Hepatocyte (in vitro differentiated cells): ENCODE measurements at regions not wholly inside any gene's neighbourhood (a gene's known extent, or its start where the extent isn't known, plus 50 kb on each side); places are given as distances from the start of the nearest gene placed in this dataset.

ENCODE experiments used
- EZH2 ChIP-seq: fragments of 200-600 bp; sonication (generic); IDR thresholded peaks from 2 replicates; pipeline ENCODE4 v1.6.1; 2016; ENCODE audit warnings: antibody characterized with exemption, mild to moderate bottlenecking, borderline replicate concordance
- TF ChIP-seq, protein P1 (sequence below): fragments of 200-600 bp; sonication (generic); IDR thresholded peaks from 2 replicates; pipeline ENCODE4 v1.5.1; 2016; ENCODE audit warnings: antibody characterized with exemption, mild to moderate bottlenecking; ENCODE audit not compliant: poor library complexity

DNA sequence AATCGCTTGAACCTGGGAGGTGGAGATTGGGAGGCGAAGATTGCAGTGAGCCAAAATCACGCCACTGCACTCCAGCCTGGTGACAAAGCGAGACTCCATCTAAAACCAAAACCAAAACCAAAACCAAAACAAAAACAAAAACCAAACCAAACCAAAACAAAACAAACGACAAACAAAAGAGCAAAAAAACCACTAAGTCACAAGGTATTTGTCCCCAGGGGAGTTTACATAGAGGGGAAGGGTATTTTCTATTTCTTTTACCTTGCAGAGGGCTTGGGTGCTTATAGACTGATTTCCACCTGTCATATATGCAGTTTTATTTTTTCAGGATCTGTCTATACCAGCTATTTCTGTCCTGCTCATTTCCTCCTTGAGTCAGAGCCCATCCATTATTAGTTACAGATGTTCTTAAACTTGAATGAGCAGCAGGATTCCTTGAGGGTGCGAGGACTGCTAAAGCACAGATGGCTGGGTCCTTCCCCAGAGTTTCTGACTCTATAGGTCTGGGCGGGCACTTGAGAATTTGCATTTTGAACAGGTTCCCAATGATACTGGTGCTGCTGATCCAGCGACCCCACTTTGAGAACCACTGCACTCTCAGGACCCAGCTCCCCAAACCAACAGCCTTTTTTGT lies 102.2 kb upstream of the UXS1 start:
- TF ChIP-seq, protein P1, sequence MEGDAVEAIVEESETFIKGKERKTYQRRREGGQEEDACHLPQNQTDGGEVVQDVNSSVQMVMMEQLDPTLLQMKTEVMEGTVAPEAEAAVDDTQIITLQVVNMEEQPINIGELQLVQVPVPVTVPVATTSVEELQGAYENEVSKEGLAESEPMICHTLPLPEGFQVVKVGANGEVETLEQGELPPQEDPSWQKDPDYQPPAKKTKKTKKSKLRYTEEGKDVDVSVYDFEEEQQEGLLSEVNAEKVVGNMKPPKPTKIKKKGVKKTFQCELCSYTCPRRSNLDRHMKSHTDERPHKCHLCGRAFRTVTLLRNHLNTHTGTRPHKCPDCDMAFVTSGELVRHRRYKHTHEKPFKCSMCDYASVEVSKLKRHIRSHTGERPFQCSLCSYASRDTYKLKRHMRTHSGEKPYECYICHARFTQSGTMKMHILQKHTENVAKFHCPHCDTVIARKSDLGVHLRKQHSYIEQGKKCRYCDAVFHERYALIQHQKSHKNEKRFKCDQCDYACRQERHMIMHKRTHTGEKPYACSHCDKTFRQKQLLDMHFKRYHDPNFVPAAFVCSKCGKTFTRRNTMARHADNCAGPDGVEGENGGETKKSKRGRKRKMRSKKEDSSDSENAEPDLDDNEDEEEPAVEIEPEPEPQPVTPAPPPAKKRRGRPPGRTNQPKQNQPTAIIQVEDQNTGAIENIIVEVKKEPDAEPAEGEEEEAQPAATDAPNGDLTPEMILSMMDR = no peak
- no peak for TF ChIP-seq EZH2
